ENCODE measurements at regions not wholly inside any gene's neighbourhood (a gene's known extent, or its start where the extent isn't known, plus 50 kb on each side); places are given as distances from the start of the nearest gene placed in this dataset.

- TF ChIP-seq POLR2AphosphoS5 (IDR thresholded peaks at IDR 0.05; ENCODE audit: borderline replicate concordance, low read depth, low read length) (no peak), EZH2 (IDR thresholded peaks at IDR 0.05) (no peak)
These were observed 1364.6 kb upstream of the EPHA6 start for GRCh38 chr3:95449841-95450240.

All from SK-N-MC (cell line).